ENCODE measurements at regions not wholly inside any gene's neighbourhood (a gene's known extent, or its start where the extent isn't known, plus 50 kb on each side); places are given as distances from the start of the nearest gene placed in this dataset.

DNA sequence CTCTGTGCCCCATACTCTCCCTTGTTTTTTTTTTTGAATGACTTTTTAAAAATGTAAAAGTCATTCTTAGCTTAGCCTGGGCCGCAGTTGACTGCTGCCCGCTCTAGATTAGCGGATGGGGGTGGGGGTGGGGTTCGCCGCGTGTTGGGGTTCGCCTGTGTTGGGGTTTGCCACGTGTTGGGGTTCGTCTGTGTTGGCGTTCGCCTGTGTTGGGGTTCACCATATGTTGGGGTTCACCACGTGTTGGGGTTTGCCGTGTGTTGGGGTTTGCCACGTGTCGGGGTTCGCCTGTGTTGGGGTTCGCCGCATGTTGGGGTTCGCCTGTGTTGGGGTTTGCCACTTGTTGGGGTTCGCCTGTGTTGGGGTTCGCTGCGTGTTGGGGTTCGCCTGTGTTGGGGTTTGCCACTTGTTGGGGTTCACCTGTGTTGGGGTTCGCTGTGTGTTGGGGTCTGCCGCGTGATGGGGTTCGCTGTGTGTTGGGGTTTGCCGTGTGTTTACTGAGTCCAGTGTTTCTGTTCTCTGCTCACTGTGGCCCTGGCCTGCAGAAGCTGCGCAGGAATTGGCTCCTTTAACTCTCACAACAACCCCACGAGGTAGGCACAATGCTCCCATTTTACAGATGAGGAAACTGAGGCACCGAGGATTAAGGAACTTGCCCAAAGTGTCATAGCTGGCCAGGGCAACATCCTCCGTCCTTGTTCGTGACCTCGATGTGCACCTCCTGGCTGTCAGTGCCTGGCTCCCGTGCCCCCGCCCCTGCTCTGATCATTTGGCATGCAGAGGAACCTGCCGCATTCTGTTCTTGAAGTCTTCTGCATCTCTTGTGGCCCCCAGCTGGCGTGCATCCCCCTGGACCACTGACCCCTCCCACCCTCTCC lies 96.6 kb upstream of the CIBAR2 start:
- ATAC-seq (no peak), DNase-seq (no peak)
- Histone ChIP-seq H3K27ac (peak overlapping the region in 1 of 4 donors; percentile 67), H3K36me3 (no peaks in the 10 kb centered on the region), H3K9me3 (no peaks in the 10 kb centered on the region), H3K4me3 (no peak overlapping the region), H3K27me3 (no peaks in the 10 kb centered on the region), H3K4me1 (peaks cover 63 to 81% of the 10 kb centered on the region in 2 donors)
- intact Hi-C loops (cut with DNase I; ENCODE audit: low total_unique reads) (no loop called here), in situ Hi-C loops (cut with MboI; ENCODE audit: low sequenced_read_pairs in 4 of 4) (no loop called here)
- TF ChIP-seq POLR2A (IDR thresholded peaks at IDR 0.05), result no peak
- TF ChIP-seq, protein P1, sequence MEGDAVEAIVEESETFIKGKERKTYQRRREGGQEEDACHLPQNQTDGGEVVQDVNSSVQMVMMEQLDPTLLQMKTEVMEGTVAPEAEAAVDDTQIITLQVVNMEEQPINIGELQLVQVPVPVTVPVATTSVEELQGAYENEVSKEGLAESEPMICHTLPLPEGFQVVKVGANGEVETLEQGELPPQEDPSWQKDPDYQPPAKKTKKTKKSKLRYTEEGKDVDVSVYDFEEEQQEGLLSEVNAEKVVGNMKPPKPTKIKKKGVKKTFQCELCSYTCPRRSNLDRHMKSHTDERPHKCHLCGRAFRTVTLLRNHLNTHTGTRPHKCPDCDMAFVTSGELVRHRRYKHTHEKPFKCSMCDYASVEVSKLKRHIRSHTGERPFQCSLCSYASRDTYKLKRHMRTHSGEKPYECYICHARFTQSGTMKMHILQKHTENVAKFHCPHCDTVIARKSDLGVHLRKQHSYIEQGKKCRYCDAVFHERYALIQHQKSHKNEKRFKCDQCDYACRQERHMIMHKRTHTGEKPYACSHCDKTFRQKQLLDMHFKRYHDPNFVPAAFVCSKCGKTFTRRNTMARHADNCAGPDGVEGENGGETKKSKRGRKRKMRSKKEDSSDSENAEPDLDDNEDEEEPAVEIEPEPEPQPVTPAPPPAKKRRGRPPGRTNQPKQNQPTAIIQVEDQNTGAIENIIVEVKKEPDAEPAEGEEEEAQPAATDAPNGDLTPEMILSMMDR (IDR thresholded peaks at IDR 0.05 in 4 of 5, conservative IDR thresholded peaks at IDR 0.05 in 1 of 5), result no peak

DNA sequence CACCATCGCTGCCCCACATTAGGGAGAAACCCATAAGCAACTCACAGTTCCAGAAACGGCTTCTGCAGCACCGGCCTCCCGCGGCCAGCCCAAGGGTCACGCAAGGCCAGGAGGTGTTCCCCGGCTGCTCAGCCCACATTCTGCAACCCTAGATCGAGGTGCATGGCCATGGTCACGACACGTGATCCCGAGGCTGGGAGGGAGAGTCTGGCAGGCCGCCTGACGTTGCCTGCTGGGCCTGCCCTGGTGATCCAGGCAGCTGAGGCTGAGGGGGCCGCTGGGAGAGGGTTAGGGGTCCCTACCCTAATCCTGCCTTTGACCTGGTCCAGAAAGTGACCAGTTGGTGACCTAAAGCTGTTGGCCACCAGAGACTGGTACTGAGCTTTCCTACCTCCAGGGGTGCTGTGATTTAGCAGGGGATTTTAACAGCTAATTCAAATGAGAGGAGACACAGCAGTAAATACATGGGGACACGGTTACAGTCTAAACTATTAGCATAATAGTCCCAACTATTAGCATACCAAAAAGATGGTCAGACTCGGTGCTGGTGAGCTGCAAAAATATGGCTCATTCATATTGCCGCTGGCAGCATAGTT lies 97.4 kb upstream of the CIBAR2 start:
- in situ Hi-C loops (cut with MboI; ENCODE audit: low sequenced_read_pairs in 4 of 4), result no loop called here
- no peaks in the 10 kb centered on the region for H3K27me3 ChIP-seq
- H3K9me3 ChIP-seq, result no peaks in the 10 kb centered on the region
- H3K4me1 ChIP-seq, result peaks cover 66 to 85% of the 10 kb centered on the region in 2 donors
- TF ChIP-seq, protein P1 (IDR thresholded peaks at IDR 0.05 in 4 of 5, conservative IDR thresholded peaks at IDR 0.05 in 1 of 5), result no peak
- TF ChIP-seq POLR2A (IDR thresholded peaks at IDR 0.05), result no peak
- H3K36me3 ChIP-seq, result no peaks in the 10 kb centered on the region
- DNase-seq (peak; percentile 50 to 87), ATAC-seq (peak; percentile 11 to 42)
- no peak overlapping the region for H3K4me3 ChIP-seq
- H3K27ac ChIP-seq, result peak overlapping the region; percentile 59 to 71 (median 64)
- intact Hi-C loops (cut with DNase I; ENCODE audit: low total_unique reads), result loop anchor here (5.0 kb wide), 1 partner anchor 78 kb away; no protein-coding TSS in a partner anchor

DNA sequence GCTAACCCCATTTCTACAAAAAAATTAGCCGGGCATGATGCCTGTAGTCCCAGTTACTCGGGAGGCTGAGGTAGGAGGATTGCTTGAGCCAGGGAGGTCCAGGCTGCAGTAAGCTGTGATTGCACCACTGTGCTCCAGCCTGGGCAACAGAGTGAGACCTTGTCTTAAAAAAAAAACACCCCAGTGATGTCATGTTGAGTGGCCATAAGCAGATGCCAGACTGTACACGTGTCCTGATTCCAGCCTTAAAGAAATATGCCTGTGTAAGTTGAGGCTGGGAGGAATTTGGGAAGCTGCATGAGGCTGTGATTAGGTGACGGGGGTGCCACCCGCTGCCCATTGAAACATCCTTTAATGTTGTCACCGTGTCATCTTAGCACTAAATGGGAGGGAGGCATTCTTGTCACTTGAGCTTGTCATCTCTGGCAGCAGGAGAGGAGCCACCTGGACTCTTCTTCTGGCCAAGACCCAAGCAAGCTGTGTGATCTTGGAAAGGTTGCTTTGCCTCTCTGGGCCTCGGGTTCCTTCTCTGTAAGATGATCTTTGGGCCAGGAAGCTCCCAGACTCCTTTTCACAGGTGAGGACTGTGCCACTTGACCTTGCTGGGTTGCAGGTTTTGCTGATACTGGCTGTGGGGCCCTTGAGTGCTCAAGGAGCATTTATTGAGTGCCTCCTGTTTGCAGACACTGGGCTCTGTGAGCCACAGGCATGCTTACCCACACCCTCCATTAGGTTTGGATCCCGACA lies 98.3 kb upstream of the CIBAR2 start:
- Histone ChIP-seq H3K9me3 (no peaks in the 10 kb centered on the region), H3K36me3 (no peaks in the 10 kb centered on the region), H3K27me3 (no peaks in the 10 kb centered on the region), H3K4me3 (no peak overlapping the region), H3K27ac (peak overlapping the region in 2 of 4 donors; percentile 61 to 88), H3K4me1 (peaks cover 67 to 91% of the 10 kb centered on the region in 2 donors)
- DNase-seq, result no peak
- in situ Hi-C loops (cut with MboI; ENCODE audit: low sequenced_read_pairs in 4 of 4) (no loop called here), intact Hi-C loops (cut with DNase I; ENCODE audit: low total_unique reads) (loop anchor here (5.0 kb wide), 1 partner anchor 77 kb away; no protein-coding TSS in a partner anchor)
- ATAC-seq, result no peak
- TF ChIP-seq, protein P1 (IDR thresholded peaks at IDR 0.05 in 4 of 5, conservative IDR thresholded peaks at IDR 0.05 in 1 of 5), result no peak
- TF ChIP-seq POLR2A (IDR thresholded peaks at IDR 0.05), result no peak

DNA sequence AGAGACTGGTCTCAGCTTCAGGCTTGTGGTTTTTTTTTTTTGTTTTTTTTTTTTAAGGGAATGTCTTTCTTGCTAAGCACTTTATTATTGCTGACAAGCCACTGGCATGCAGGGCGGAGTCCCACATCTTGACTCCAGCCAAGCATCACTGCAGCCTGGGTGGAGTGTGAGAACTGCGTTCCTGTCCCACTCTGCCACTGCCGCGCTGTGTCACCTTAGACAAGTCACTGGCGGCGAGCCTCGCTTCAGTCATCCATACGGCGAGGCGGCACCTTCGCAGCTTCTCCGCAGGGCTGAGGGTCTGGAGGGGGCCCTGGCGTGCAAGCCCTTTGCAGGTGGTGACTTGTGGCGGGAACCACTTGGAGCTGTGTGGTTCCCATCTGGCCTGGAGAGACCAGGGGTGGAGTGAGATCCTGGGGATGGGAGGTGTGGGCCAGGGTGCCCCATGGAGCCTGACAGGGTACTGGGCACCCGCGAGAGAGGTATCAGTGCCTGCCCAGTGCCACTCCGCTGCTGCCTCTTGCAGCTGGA lies 99.1 kb upstream of the CIBAR2 start:
- in situ Hi-C loops (cut with MboI; ENCODE audit: low sequenced_read_pairs in 4 of 4) (no loop called here), intact Hi-C loops (cut with DNase I; ENCODE audit: low total_unique reads) (loop anchor here (5.0 kb wide), 1 partner anchor 76 kb away; no protein-coding TSS in a partner anchor)
- no peak overlapping the region for H3K4me3 ChIP-seq
- peaks cover 60 to 87% of the 10 kb centered on the region in 2 donors for H3K4me1 ChIP-seq
- ATAC-seq (no peak), DNase-seq (no peak)
- no peaks in the 10 kb centered on the region for H3K27me3 ChIP-seq
- H3K36me3 ChIP-seq, result no peaks in the 10 kb centered on the region
- H3K9me3 ChIP-seq, result no peaks in the 10 kb centered on the region
- H3K27ac ChIP-seq, result peak overlapping the region in 1 of 4 donors; percentile 88
- TF ChIP-seq, protein P1 (IDR thresholded peaks at IDR 0.05 in 4 of 5, conservative IDR thresholded peaks at IDR 0.05 in 1 of 5), result no peak
- no peak for TF ChIP-seq POLR2A (IDR thresholded peaks at IDR 0.05)
